Panc1 (cell line): ENCODE measurements at regions not wholly inside any gene's neighbourhood (a gene's known extent, or its start where the extent isn't known, plus 50 kb on each side); places are given as distances from the start of the nearest gene placed in this dataset.

Experiments
- ATAC-seq: fragments of 200-7000 bp; cut with Tn5 transposase; 2 replicates; pipeline ENCODE4 v1.9.1; 2020; ENCODE audit warnings: mild to moderate bottlenecking, moderate library complexity
- BruUV-seq: library from RNA; stranded (reverse); fragments of 400-500 nt; replicated peaks from 2 replicates; lab custom pipeline; 2021; lab: Mats Ljungman, UMichigan
- CTCF ChIA-PET: fragments of 300-600 bp; sonication (Branson Sonifier 250); formaldehyde crosslinking; loops from one replicate; lab custom pipeline; 2022; ENCODE audit warnings: antibody characterized with exemption; lab: Charles Lee
- POLR2A ChIA-PET: fragments of 300-600 bp; sonication (Branson Sonifier 250); formaldehyde crosslinking; loops from one replicate; lab custom pipeline; 2022; ENCODE audit warnings: antibody characterized with exemption; lab: Charles Lee
- DNase-seq: peaks from one replicate; pipeline ENCODE4 v3.0.0-alpha.2; 2010; ENCODE audit warnings: low read depth, low spot score
- H3K27ac ChIP-seq: 2 replicates; pipeline ENCODE4 v1.5.1; 2011; ENCODE audit warnings: mild to moderate bottlenecking, low read length, inconsistent platforms
- H3K27me3 ChIP-seq: fragments of 200-500 bp; sonication (Bioruptor generic); 2 replicates; pipeline ENCODE4 v1.6.0; 2014; ENCODE audit warnings: low read length, inconsistent platforms; ENCODE audit not compliant: control insufficient read depth, insufficient read depth
- H3K36me3 ChIP-seq: fragments of 200-500 bp; sonication (Bioruptor generic); 2 replicates; pipeline ENCODE4 v1.5.1; 2014; ENCODE audit warnings: inconsistent platforms, mild to moderate bottlenecking, low read length, moderate library complexity; ENCODE audit not compliant: control insufficient read depth, insufficient read depth
- H3K4me1 ChIP-seq: 2 replicates; pipeline ENCODE4 v1.5.1; 2011; ENCODE audit warnings: inconsistent platforms, mild to moderate bottlenecking, low read length, moderate library complexity; ENCODE audit not compliant: control insufficient read depth, insufficient read depth
- H3K4me3 ChIP-seq, 2 experiments: 2 replicates each; pipeline ENCODE4 v1.5.1; 2011 to 2012; ENCODE audit warnings: low read depth in 2 of 2, low read length in 2 of 2, mild to moderate bottlenecking in 2 of 2, inconsistent platforms in 1 of 2, moderate library complexity in 1 of 2
- H3K9me3 ChIP-seq: fragments of 200-500 bp; sonication (Bioruptor generic); 2 replicates; pipeline ENCODE4 v1.5.1; 2014; ENCODE audit warnings: low read depth, mild to moderate bottlenecking, inconsistent platforms, low read length, moderate library complexity; ENCODE audit not compliant: control insufficient read depth, insufficient read depth
- CTCF ChIP-seq: fragments of 450-650 bp; IDR thresholded peaks from 2 replicates; pipeline ENCODE4 v1.5.1; 2017; ENCODE audit warnings: mild to moderate bottlenecking
- POLR2AphosphoS5 ChIP-seq: IDR thresholded peaks from 2 replicates; pipeline ENCODE4 v1.6.1; 2012; ENCODE audit warnings: mild to moderate bottlenecking, low read depth, low read length, moderate library complexity
- SIN3A ChIP-seq: IDR thresholded peaks from 2 replicates; pipeline ENCODE4 v1.6.1; 2012; ENCODE audit warnings: low read depth, mild to moderate bottlenecking, low read length, moderate library complexity, borderline replicate concordance; ENCODE audit not compliant: insufficient read depth
- TCF7L2 ChIP-seq: IDR thresholded peaks from 2 replicates; pipeline ENCODE4 v1.6.1; 2011; ENCODE audit warnings: mild to moderate bottlenecking, low read depth, low read length, inconsistent platforms
- in situ Hi-C: cut with HindIII; loops from 2 replicates; pipeline ENCODE4 v1.10.0; 2016; ENCODE audit warnings: low sequenced_read_pairs, low pct_unique_long_range_greater_than_20kb
- intact Hi-C: fragments of 100-400 bp; cut with micrococcal nuclease; formaldehyde crosslinking; loops from one replicate; pipeline ENCODE4 v1.10.0; 2022; ENCODE audit not compliant: unreplicated experiment
- TF ChIP-seq, protein P1 (sequence below), 2 experiments: IDR thresholded peaks; 2 replicates each; pipeline ENCODE4 v1.6.1; 2011 to 2012; ENCODE audit warnings: low read depth in 2 of 2, control low read depth in 1 of 2, low read length in 1 of 2, mild to moderate bottlenecking in 1 of 2, moderate library complexity in 1 of 2; ENCODE audit not compliant: insufficient read depth in 1 of 2

DNA sequence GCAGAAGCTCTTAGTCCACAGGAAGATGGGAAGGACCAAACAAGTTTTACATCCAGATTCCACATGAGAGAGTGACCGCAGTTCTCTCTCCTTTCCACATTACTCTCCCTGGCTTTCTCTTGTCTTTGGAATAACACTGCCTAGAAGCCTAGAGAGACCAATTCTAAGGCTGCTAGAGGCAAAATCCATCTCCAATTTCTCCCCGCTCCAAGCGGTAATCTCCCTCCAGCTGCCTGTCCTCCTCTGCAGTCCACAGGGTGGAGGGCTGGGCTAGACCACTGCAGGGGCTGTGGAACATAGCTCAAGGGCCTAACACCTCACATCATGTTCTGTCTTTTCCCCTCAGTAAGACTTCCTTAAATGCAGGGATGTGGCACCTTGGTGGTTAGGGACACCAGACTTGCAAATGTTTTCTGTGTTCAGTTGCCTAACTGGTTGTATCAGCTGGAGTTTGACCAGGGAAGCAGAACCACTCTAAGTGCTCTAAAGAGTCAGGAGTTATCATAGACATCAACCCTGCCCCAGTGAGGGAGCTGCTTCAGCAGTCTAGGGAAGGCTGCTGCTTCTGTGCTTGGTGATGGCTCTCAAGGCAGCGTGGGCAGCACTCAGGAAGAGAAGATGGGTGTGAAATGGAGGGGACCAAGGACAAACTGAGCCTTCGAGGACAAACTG, 423.1 kb downstream of the BCOR start:
- no peaks in the 10 kb centered on the region for H3K9me3 ChIP-seq
- ChIA-PET CTCF (no interaction called here), POLR2A (no interaction called here)
- in situ Hi-C loops = no loop called here
- no peak overlapping the region for H3K4me3 ChIP-seq
- H3K36me3 ChIP-seq = no peaks in the 10 kb centered on the region
- no peaks in the 10 kb centered on the region for H3K4me1 ChIP-seq
- intact Hi-C loops = no loop called here
- DNase-seq (no peak), ATAC-seq (no peak)
- TF ChIP-seq CTCF (no peak), TCF7L2 (no peak), SIN3A (no peak), POLR2AphosphoS5 (no peak)
- TF ChIP-seq, protein P1, sequence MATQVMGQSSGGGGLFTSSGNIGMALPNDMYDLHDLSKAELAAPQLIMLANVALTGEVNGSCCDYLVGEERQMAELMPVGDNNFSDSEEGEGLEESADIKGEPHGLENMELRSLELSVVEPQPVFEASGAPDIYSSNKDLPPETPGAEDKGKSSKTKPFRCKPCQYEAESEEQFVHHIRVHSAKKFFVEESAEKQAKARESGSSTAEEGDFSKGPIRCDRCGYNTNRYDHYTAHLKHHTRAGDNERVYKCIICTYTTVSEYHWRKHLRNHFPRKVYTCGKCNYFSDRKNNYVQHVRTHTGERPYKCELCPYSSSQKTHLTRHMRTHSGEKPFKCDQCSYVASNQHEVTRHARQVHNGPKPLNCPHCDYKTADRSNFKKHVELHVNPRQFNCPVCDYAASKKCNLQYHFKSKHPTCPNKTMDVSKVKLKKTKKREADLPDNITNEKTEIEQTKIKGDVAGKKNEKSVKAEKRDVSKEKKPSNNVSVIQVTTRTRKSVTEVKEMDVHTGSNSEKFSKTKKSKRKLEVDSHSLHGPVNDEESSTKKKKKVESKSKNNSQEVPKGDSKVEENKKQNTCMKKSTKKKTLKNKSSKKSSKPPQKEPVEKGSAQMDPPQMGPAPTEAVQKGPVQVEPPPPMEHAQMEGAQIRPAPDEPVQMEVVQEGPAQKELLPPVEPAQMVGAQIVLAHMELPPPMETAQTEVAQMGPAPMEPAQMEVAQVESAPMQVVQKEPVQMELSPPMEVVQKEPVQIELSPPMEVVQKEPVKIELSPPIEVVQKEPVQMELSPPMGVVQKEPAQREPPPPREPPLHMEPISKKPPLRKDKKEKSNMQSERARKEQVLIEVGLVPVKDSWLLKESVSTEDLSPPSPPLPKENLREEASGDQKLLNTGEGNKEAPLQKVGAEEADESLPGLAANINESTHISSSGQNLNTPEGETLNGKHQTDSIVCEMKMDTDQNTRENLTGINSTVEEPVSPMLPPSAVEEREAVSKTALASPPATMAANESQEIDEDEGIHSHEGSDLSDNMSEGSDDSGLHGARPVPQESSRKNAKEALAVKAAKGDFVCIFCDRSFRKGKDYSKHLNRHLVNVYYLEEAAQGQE (IDR thresholded peaks at IDR 0.05; ENCODE audit: insufficient read depth in 1 of 2, low read depth in 2 of 2, low read length in 1 of 2) = no peak
- H3K27me3 ChIP-seq = no peaks in the 10 kb centered on the region
- no TSS peak for BruUV-seq
- no peak overlapping the region for H3K27ac ChIP-seq

DNA sequence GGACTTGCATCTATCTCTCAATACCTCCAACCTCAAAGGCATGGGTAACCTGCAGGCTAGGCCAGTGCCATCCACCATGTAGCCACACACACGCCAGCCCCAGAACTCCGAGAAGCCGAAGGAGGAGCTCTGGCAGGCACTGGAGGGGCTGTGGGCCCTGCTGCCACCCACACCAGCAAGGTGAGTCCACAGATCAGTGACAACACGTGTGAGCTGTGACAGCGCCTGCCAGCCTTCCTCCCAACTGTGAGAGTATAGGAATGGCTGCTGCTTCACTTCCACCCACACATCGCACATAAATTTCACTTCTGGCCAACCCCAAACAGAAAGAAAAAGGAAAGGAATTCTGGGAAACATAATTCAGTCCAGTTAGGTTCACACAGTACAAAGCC, 422.6 kb downstream of the BCOR start:
- H3K27me3 ChIP-seq = no peaks in the 10 kb centered on the region
- CTCF ChIA-PET = no interaction called here
- no peak for DNase-seq
- H3K4me1 ChIP-seq = no peaks in the 10 kb centered on the region
- no peak overlapping the region for H3K27ac ChIP-seq
- no peaks in the 10 kb centered on the region for H3K9me3 ChIP-seq
- BruUV-seq = no TSS peak
- TF ChIP-seq CTCF = no peak
- TF ChIP-seq, protein P1 (IDR thresholded peaks at IDR 0.05; ENCODE audit: insufficient read depth in 1 of 2, low read depth in 2 of 2, low read length in 1 of 2) = no peak
- TF ChIP-seq SIN3A = no peak
- TF ChIP-seq POLR2AphosphoS5 = no peak
- TF ChIP-seq TCF7L2 = no peak
- in situ Hi-C loops (no loop called here), intact Hi-C loops (no loop called here)
- POLR2A ChIA-PET = no interaction called here
- ATAC-seq = no peak
- no peak overlapping the region for H3K4me3 ChIP-seq
- no peaks in the 10 kb centered on the region for H3K36me3 ChIP-seq
